Neural progenitor cell (in vitro differentiated cells): ENCODE measurements at regions not wholly inside any gene's neighbourhood (a gene's known extent, or its start where the extent isn't known, plus 50 kb on each side); places are given as distances from the start of the nearest gene placed in this dataset.

Experiments
- DNase-seq: peaks from one replicate; pipeline ENCODE4 v3.0.0-alpha.2; 2016; ENCODE audit warnings: low spot score
- H2AFZ ChIP-seq: fragments of 200-600 bp; sonication (generic); replicated peaks from 2 replicates; pipeline ENCODE4 v1.6.1; 2016; ENCODE audit warnings: antibody characterized with exemption
- H3F3A ChIP-seq: fragments of 200-600 bp; sonication (generic); 2 replicates; pipeline ENCODE4 v1.6.1; 2016; ENCODE audit warnings: antibody characterized with exemption, low read depth
- H3K27ac ChIP-seq: fragments of 200-600 bp; sonication (generic); 2 replicates; pipeline ENCODE4 v1.5.1; 2016; ENCODE audit warnings: mild to moderate bottlenecking
- H3K27me3 ChIP-seq: fragments of 200-600 bp; sonication (generic); 2 replicates; pipeline ENCODE4 v1.6.1; 2016; ENCODE audit warnings: mild to moderate bottlenecking, moderate library complexity
- H3K36me3 ChIP-seq: fragments of 200-600 bp; sonication (generic); 2 replicates; pipeline ENCODE4 v1.5.1; 2016
- H3K4me1 ChIP-seq: fragments of 200-600 bp; sonication (generic); 2 replicates; pipeline ENCODE4 v1.6.1; 2016; ENCODE audit warnings: mixed run types
- H3K4me2 ChIP-seq: fragments of 200-600 bp; sonication (generic); 2 replicates; pipeline ENCODE4 v1.6.1; 2016
- H3K4me3 ChIP-seq: fragments of 200-600 bp; sonication (generic); 2 replicates; pipeline ENCODE4 v1.5.1; 2016
- H3K79me2 ChIP-seq: fragments of 200-600 bp; sonication (generic); 2 replicates; pipeline ENCODE4 v1.6.1; 2016; ENCODE audit warnings: low read depth
- H3K9ac ChIP-seq: fragments of 200-600 bp; sonication (generic); 2 replicates; pipeline ENCODE4 v1.6.1; 2016
- H3K9me3 ChIP-seq: fragments of 200-600 bp; sonication (generic); 2 replicates; pipeline ENCODE4 v1.5.1; 2016; ENCODE audit warnings: low read depth
- H4K20me1 ChIP-seq: fragments of 200-600 bp; sonication (generic); 2 replicates; pipeline ENCODE4 v1.6.1; 2016; ENCODE audit warnings: low read depth
- H3K27ac Mint-ChIP-seq: 3 replicates; pipeline ENCODE4 v1.8.0; 2021; ENCODE audit warnings: mixed read lengths
- H3K27me3 Mint-ChIP-seq: 2 replicates; pipeline ENCODE4 v1.8.0; 2022; ENCODE audit warnings: low read depth, mild to moderate bottlenecking, inconsistent platforms, moderate library complexity, mixed read lengths; ENCODE audit not compliant: insufficient read depth
- H3K36me3 Mint-ChIP-seq: 3 replicates; pipeline ENCODE4 v1.8.0; 2021; ENCODE audit warnings: mixed read lengths
- H3K4me1 Mint-ChIP-seq: 3 replicates; pipeline ENCODE4 v1.8.0; 2021; ENCODE audit warnings: mixed read lengths
- H3K4me3 Mint-ChIP-seq: 3 replicates; pipeline ENCODE4 v1.8.0; 2021; ENCODE audit warnings: mild to moderate bottlenecking, moderate library complexity, mixed read lengths
- H3K9me3 Mint-ChIP-seq: 3 replicates; pipeline ENCODE4 v1.8.0; 2020; ENCODE audit warnings: mixed read lengths
- EZH2 ChIP-seq: fragments of 200-600 bp; sonication (generic); IDR thresholded peaks from 2 replicates; pipeline ENCODE4 v1.6.1; 2017; ENCODE audit warnings: antibody characterized with exemption, mild to moderate bottlenecking, moderate library complexity
- EZH2phosphoT487 ChIP-seq: fragments of 200-600 bp; sonication (generic); IDR thresholded peaks from 2 replicates; pipeline ENCODE4 v1.6.1; 2017; ENCODE audit warnings: antibody characterized with exemption
- TF ChIP-seq, protein P1 (sequence below): fragments of 200-600 bp; sonication (generic); IDR thresholded peaks from 2 replicates; pipeline ENCODE4 v1.5.1; 2017; ENCODE audit warnings: antibody characterized with exemption, mild to moderate bottlenecking

- no peaks in the 10 kb centered on the region for H3K36me3 ChIP-seq
- no peak overlapping the region for H2AFZ ChIP-seq
- no peak overlapping the region for H3K27ac ChIP-seq
- peaks cover 8% of the 10 kb centered on the region for H3K27me3 Mint-ChIP-seq
- H4K20me1 ChIP-seq, result no peaks in the 10 kb centered on the region
- no peaks in the 10 kb centered on the region for H3F3A ChIP-seq
- H3K4me3 Mint-ChIP-seq, result no peak overlapping the region
- no peaks in the 10 kb centered on the region for H3K79me2 ChIP-seq
- H3K9me3 Mint-ChIP-seq, result no peaks in the 10 kb centered on the region
- H3K36me3 Mint-ChIP-seq, result no peaks in the 10 kb centered on the region
- no peaks in the 10 kb centered on the region for H3K4me1 ChIP-seq
- H3K4me2 ChIP-seq, result no peak overlapping the region
- no peak overlapping the region for H3K4me3 ChIP-seq
- no peaks in the 10 kb centered on the region for H3K9me3 ChIP-seq
- no peak overlapping the region for H3K9ac ChIP-seq
- H3K4me1 Mint-ChIP-seq, result no peaks in the 10 kb centered on the region
- H3K27ac Mint-ChIP-seq, result no peak overlapping the region
- no peak for TF ChIP-seq EZH2phosphoT487
- TF ChIP-seq EZH2, result no peak
- TF ChIP-seq, protein P1, sequence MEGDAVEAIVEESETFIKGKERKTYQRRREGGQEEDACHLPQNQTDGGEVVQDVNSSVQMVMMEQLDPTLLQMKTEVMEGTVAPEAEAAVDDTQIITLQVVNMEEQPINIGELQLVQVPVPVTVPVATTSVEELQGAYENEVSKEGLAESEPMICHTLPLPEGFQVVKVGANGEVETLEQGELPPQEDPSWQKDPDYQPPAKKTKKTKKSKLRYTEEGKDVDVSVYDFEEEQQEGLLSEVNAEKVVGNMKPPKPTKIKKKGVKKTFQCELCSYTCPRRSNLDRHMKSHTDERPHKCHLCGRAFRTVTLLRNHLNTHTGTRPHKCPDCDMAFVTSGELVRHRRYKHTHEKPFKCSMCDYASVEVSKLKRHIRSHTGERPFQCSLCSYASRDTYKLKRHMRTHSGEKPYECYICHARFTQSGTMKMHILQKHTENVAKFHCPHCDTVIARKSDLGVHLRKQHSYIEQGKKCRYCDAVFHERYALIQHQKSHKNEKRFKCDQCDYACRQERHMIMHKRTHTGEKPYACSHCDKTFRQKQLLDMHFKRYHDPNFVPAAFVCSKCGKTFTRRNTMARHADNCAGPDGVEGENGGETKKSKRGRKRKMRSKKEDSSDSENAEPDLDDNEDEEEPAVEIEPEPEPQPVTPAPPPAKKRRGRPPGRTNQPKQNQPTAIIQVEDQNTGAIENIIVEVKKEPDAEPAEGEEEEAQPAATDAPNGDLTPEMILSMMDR, result no peak
- H3K27me3 ChIP-seq, result no peaks in the 10 kb centered on the region
- no peak for DNase-seq
These were observed 141.4 kb downstream of the MAFB start for GRCh38 chr20:40547483-40548091.

GRCh38 chr20:40545478-40545877 is 143.6 kb downstream of the MAFB start:
- H3K4me3 ChIP-seq, result no peak overlapping the region

GRCh38 chr20:40542065-40542464 is 147.0 kb downstream of the MAFB start:
- no peaks in the 10 kb centered on the region for H3K9me3 Mint-ChIP-seq
- TF ChIP-seq, protein P1, result no peak
- TF ChIP-seq EZH2 (no peak), EZH2phosphoT487 (no peak)
- no peak for DNase-seq
- no peaks in the 10 kb centered on the region for H3K4me1 Mint-ChIP-seq
- Histone ChIP-seq H3K36me3 (no peaks in the 10 kb centered on the region), H3K27ac (no peak overlapping the region), H3K27me3 (no peaks in the 10 kb centered on the region), H3K79me2 (no peaks in the 10 kb centered on the region), H2AFZ (no peak overlapping the region), H3K9me3 (no peaks in the 10 kb centered on the region), H3F3A (no peaks in the 10 kb centered on the region), H3K4me2 (no peak overlapping the region), H3K9ac (no peak overlapping the region), H3K4me3 (no peak overlapping the region), H4K20me1 (no peaks in the 10 kb centered on the region), H3K4me1 (no peaks in the 10 kb centered on the region)
- H3K4me3 Mint-ChIP-seq, result no peak overlapping the region
- no peaks in the 10 kb centered on the region for H3K36me3 Mint-ChIP-seq
- no peak overlapping the region for H3K27ac Mint-ChIP-seq
- peaks cover 7% of the 10 kb centered on the region for H3K27me3 Mint-ChIP-seq

More at GRCh38 chr20:40545478-40545877, 143.6 kb downstream of the MAFB start:
- Histone ChIP-seq H3K9ac (no peak overlapping the region), H3K4me2 (no peak overlapping the region), H3K27me3 (no peaks in the 10 kb centered on the region), H3K4me1 (no peaks in the 10 kb centered on the region), H2AFZ (no peak overlapping the region), H3K9me3 (no peaks in the 10 kb centered on the region), H3K36me3 (no peaks in the 10 kb centered on the region), H3F3A (no peaks in the 10 kb centered on the region), H3K27ac (no peak overlapping the region), H3K79me2 (no peaks in the 10 kb centered on the region), H4K20me1 (no peaks in the 10 kb centered on the region)
- Mint-ChIP-seq H3K9me3 (no peaks in the 10 kb centered on the region), H3K27ac (no peak overlapping the region), H3K4me3 (no peak overlapping the region), H3K27me3 (peaks cover 9% of the 10 kb centered on the region), H3K4me1 (no peaks in the 10 kb centered on the region), H3K36me3 (no peaks in the 10 kb centered on the region)
- no peak for DNase-seq
- TF ChIP-seq, protein P1, result no peak
- TF ChIP-seq EZH2, result no peak
- TF ChIP-seq EZH2phosphoT487, result no peak
